ENCODE measurements at regions not wholly inside any gene's neighbourhood (a gene's known extent, or its start where the extent isn't known, plus 50 kb on each side); places are given as distances from the start of the nearest gene placed in this dataset.

GRCh38 chr7:82507976-82508677, 64.5 kb upstream of the CACNA2D1 start:
- Histone ChIP-seq H3K9me2 (replicated peaks; ENCODE audit: low read depth, low read length) (no peaks in the 10 kb centered on the region), H3K4me2 (ENCODE audit: low read depth, low read length, poor library complexity, severe bottlenecking) (no peak overlapping the region)

GRCh38 chr7:82507365-82507975, 63.9 kb upstream of the CACNA2D1 start:
- Histone ChIP-seq H3K9ac (ENCODE audit: low read depth, low read length, poor library complexity, severe bottlenecking) (no peak overlapping the region), H3K4me1 (ENCODE audit: insufficient read depth, low read length, poor library complexity, severe bottlenecking) (no peaks in the 10 kb centered on the region), H3K9me2 (replicated peaks; ENCODE audit: low read depth, low read length) (no peaks in the 10 kb centered on the region), H3K79me2 (ENCODE audit: insufficient read depth, low read length) (no peaks in the 10 kb centered on the region), H3K9me3 (ENCODE audit: insufficient read depth, low read depth, low read length) (no peaks in the 10 kb centered on the region), H4K20me1 (ENCODE audit: insufficient read depth, low read length, poor library complexity, severe bottlenecking) (no peaks in the 10 kb centered on the region), H3K4me2 (ENCODE audit: low read depth, low read length, poor library complexity, severe bottlenecking) (no peak overlapping the region), H3K27me3 (ENCODE audit: insufficient read depth, low read length, poor library complexity, severe bottlenecking) (no peaks in the 10 kb centered on the region), H2AFZ (ENCODE audit: low read length) (no peak overlapping the region), H3K4me3 (ENCODE audit: low read length, poor library complexity, severe bottlenecking) (no peak overlapping the region), H3K36me3 (ENCODE audit: insufficient read depth, low read length) (no peaks in the 10 kb centered on the region), H3F3A (ENCODE audit: low read depth) (no peaks in the 10 kb centered on the region)
- TF ChIP-seq EZH2phosphoT487 (IDR thresholded peaks at IDR 0.05; ENCODE audit: borderline replicate concordance) = no peak
- no peak for TF ChIP-seq CTCF (conservative IDR thresholded peaks at IDR 0.05; ENCODE audit: low read length)

More at GRCh38 chr7:82507976-82508677, 64.5 kb upstream of the CACNA2D1 start:
- H3K4me3 ChIP-seq (ENCODE audit: low read length, poor library complexity, severe bottlenecking) = no peak overlapping the region
- no peaks in the 10 kb centered on the region for H3K27me3 ChIP-seq (ENCODE audit: insufficient read depth, low read length, poor library complexity, severe bottlenecking)
- TF ChIP-seq EZH2phosphoT487 (IDR thresholded peaks at IDR 0.05; ENCODE audit: borderline replicate concordance) = no peak
- no peaks in the 10 kb centered on the region for H3K4me1 ChIP-seq (ENCODE audit: insufficient read depth, low read length, poor library complexity, severe bottlenecking)
- no peaks in the 10 kb centered on the region for H4K20me1 ChIP-seq (ENCODE audit: insufficient read depth, low read length, poor library complexity, severe bottlenecking)
- H3K9me3 ChIP-seq (ENCODE audit: insufficient read depth, low read depth, low read length) = no peaks in the 10 kb centered on the region
- no peaks in the 10 kb centered on the region for H3K79me2 ChIP-seq (ENCODE audit: insufficient read depth, low read length)
- no peak overlapping the region for H2AFZ ChIP-seq (ENCODE audit: low read length)
- H3K9ac ChIP-seq (ENCODE audit: low read depth, low read length, poor library complexity, severe bottlenecking) = no peak overlapping the region
- H3K36me3 ChIP-seq (ENCODE audit: insufficient read depth, low read length) = no peaks in the 10 kb centered on the region
- H3F3A ChIP-seq (ENCODE audit: low read depth) = no peaks in the 10 kb centered on the region

- Histone ChIP-seq H3K9me3 (ENCODE audit: insufficient read depth, low read depth, low read length) (no peaks in the 10 kb centered on the region), H3F3A (ENCODE audit: low read depth) (no peaks in the 10 kb centered on the region), H3K9me2 (replicated peaks; ENCODE audit: low read depth, low read length) (no peaks in the 10 kb centered on the region), H2AFZ (ENCODE audit: low read length) (no peak overlapping the region), H3K4me3 (ENCODE audit: low read length, poor library complexity, severe bottlenecking) (no peak overlapping the region), H3K36me3 (ENCODE audit: insufficient read depth, low read length) (no peaks in the 10 kb centered on the region), H3K4me1 (ENCODE audit: insufficient read depth, low read length, poor library complexity, severe bottlenecking) (no peaks in the 10 kb centered on the region), H3K27me3 (ENCODE audit: insufficient read depth, low read length, poor library complexity, severe bottlenecking) (no peaks in the 10 kb centered on the region), H3K79me2 (ENCODE audit: insufficient read depth, low read length) (no peaks in the 10 kb centered on the region), H3K4me2 (ENCODE audit: low read depth, low read length, poor library complexity, severe bottlenecking) (no peak overlapping the region), H3K9ac (ENCODE audit: low read depth, low read length, poor library complexity, severe bottlenecking) (no peak overlapping the region), H4K20me1 (ENCODE audit: insufficient read depth, low read length, poor library complexity, severe bottlenecking) (no peaks in the 10 kb centered on the region)
- no peak for TF ChIP-seq EZH2phosphoT487 (IDR thresholded peaks at IDR 0.05; ENCODE audit: borderline replicate concordance)
- TF ChIP-seq CTCF (conservative IDR thresholded peaks at IDR 0.05; ENCODE audit: low read length) = no peak
These were observed 63.1 kb upstream of the CACNA2D1 start for GRCh38 chr7:82506702-82507101.
